ENCODE measurements at regions not wholly inside any gene's neighbourhood (a gene's known extent, or its start where the extent isn't known, plus 50 kb on each side); places are given as distances from the start of the nearest gene placed in this dataset.

DNA sequence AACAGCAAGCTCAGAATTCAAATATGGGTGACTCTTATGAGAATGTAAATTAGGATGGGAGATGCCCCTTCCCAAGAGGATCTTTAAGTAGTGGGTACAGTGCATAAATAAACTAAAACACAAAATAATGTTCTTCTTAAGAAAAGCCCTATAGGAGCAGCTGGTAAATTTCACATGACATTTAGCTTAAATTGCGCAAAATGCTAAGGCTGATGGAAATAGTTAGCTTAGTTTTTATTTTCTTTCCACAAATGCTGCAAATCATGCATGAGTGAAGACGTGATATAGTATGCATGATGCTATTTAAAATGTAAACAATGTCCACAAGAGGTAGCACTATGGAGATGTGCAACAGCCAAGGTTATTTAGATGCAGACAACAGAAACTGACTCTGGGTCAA lies 328.1 kb downstream of the ATP23 start:
- TF ChIP-seq, protein P1, sequence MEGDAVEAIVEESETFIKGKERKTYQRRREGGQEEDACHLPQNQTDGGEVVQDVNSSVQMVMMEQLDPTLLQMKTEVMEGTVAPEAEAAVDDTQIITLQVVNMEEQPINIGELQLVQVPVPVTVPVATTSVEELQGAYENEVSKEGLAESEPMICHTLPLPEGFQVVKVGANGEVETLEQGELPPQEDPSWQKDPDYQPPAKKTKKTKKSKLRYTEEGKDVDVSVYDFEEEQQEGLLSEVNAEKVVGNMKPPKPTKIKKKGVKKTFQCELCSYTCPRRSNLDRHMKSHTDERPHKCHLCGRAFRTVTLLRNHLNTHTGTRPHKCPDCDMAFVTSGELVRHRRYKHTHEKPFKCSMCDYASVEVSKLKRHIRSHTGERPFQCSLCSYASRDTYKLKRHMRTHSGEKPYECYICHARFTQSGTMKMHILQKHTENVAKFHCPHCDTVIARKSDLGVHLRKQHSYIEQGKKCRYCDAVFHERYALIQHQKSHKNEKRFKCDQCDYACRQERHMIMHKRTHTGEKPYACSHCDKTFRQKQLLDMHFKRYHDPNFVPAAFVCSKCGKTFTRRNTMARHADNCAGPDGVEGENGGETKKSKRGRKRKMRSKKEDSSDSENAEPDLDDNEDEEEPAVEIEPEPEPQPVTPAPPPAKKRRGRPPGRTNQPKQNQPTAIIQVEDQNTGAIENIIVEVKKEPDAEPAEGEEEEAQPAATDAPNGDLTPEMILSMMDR (conservative IDR thresholded peaks at IDR 0.05; ENCODE audit: low read depth, low read length), result no peak
- no peak for TF ChIP-seq EZH2phosphoT487 (IDR thresholded peaks at IDR 0.05; ENCODE audit: borderline replicate concordance, low read length)
- TF ChIP-seq EZH2 (IDR thresholded peaks at IDR 0.05; ENCODE audit: low read length, unreplicated experiment), result no peak
